ENCODE measurements at regions not wholly inside any gene's neighbourhood (a gene's known extent, or its start where the extent isn't known, plus 50 kb on each side); places are given as distances from the start of the nearest gene placed in this dataset.
"Not testable (repeated sequence)": the region's sequence is repeated elsewhere in the genome, so short reads cannot be mapped to it uniquely, and the experiment has no call there.

GRCh38 chr4:60682901-60683300, 517.2 kb upstream of the ADGRL3 start:
- no peaks in the 10 kb centered on the region for H3K9me3 Mint-ChIP-seq

GRCh38 chr4:60683357-60683756, 516.8 kb upstream of the ADGRL3 start:
- H3K27me3 Mint-ChIP-seq (ENCODE audit: low read depth), result no peaks in the 10 kb centered on the region
- H3K4me1 Mint-ChIP-seq (ENCODE audit: low read depth), result no peaks in the 10 kb centered on the region
- H3K9me3 Mint-ChIP-seq, result no peaks in the 10 kb centered on the region
- H3K4me3 Mint-ChIP-seq, result no peak overlapping the region
- H3K36me3 Mint-ChIP-seq (ENCODE audit: low read depth), result no peaks in the 10 kb centered on the region
- H3K27ac Mint-ChIP-seq, result no peak overlapping the region

More at GRCh38 chr4:60682901-60683300, 517.2 kb upstream of the ADGRL3 start:
- no peaks in the 10 kb centered on the region for H3K4me1 Mint-ChIP-seq (ENCODE audit: low read depth)
- H3K27ac Mint-ChIP-seq, result no peak overlapping the region
- no peaks in the 10 kb centered on the region for H3K36me3 Mint-ChIP-seq (ENCODE audit: low read depth)
- no peak overlapping the region for H3K4me3 Mint-ChIP-seq
- no peaks in the 10 kb centered on the region for H3K27me3 Mint-ChIP-seq (ENCODE audit: low read depth)

- H3K27ac Mint-ChIP-seq, result no peak overlapping the region
Observed at GRCh38 chr4:60683973-60684372, 516.2 kb upstream of the ADGRL3 start.

GRCh38 chr4:60696062-60696461, 504.1 kb upstream of the ADGRL3 start:
- not testable (repeated sequence) for H3K4me3 Mint-ChIP-seq; H3K27ac Mint-ChIP-seq; H3K27me3 Mint-ChIP-seq (ENCODE audit: low read depth); H3K36me3 Mint-ChIP-seq (ENCODE audit: low read depth); H3K4me1 Mint-ChIP-seq (ENCODE audit: low read depth)
- H3K9me3 Mint-ChIP-seq, result peaks cover 24% of the 10 kb centered on the region

More at GRCh38 chr4:60683973-60684372, 516.2 kb upstream of the ADGRL3 start:
- no peak overlapping the region for H3K4me3 Mint-ChIP-seq
- H3K36me3 Mint-ChIP-seq (ENCODE audit: low read depth), result no peaks in the 10 kb centered on the region
- H3K27me3 Mint-ChIP-seq (ENCODE audit: low read depth), result no peaks in the 10 kb centered on the region
- H3K9me3 Mint-ChIP-seq, result no peaks in the 10 kb centered on the region
- H3K4me1 Mint-ChIP-seq (ENCODE audit: low read depth), result no peaks in the 10 kb centered on the region

- Mint-ChIP-seq H3K27me3 (ENCODE audit: low read depth) (no peaks in the 10 kb centered on the region), H3K9me3 (peaks cover 3% of the 10 kb centered on the region), H3K27ac (no peak overlapping the region), H3K4me3 (no peak overlapping the region), H3K4me1 (ENCODE audit: low read depth) (no peaks in the 10 kb centered on the region), H3K36me3 (ENCODE audit: low read depth) (no peaks in the 10 kb centered on the region)
Observed at GRCh38 chr4:60709061-60709460, 491.1 kb upstream of the ADGRL3 start.

- Mint-ChIP-seq H3K36me3 (ENCODE audit: low read depth) (no peaks in the 10 kb centered on the region), H3K4me3 (no peak overlapping the region), H3K4me1 (ENCODE audit: low read depth) (no peaks in the 10 kb centered on the region), H3K27ac (no peak overlapping the region), H3K9me3 (peaks cover 9% of the 10 kb centered on the region), H3K27me3 (ENCODE audit: low read depth) (no peaks in the 10 kb centered on the region)
Observed at GRCh38 chr4:60718874-60719273, 481.3 kb upstream of the ADGRL3 start.

GRCh38 chr4:60721685-60722084, 478.4 kb upstream of the ADGRL3 start:
- Mint-ChIP-seq H3K36me3 (ENCODE audit: low read depth) (no peaks in the 10 kb centered on the region), H3K9me3 (peaks cover 9% of the 10 kb centered on the region), H3K27me3 (ENCODE audit: low read depth) (no peaks in the 10 kb centered on the region), H3K4me3 (no peak overlapping the region), H3K4me1 (ENCODE audit: low read depth) (no peaks in the 10 kb centered on the region), H3K27ac (no peak overlapping the region)

GRCh38 chr4:60723796-60724195, 476.3 kb upstream of the ADGRL3 start:
- no peak overlapping the region for H3K27ac Mint-ChIP-seq
- H3K27me3 Mint-ChIP-seq (ENCODE audit: low read depth), result no peaks in the 10 kb centered on the region
- no peaks in the 10 kb centered on the region for H3K36me3 Mint-ChIP-seq (ENCODE audit: low read depth)
- H3K9me3 Mint-ChIP-seq, result peaks cover 9% of the 10 kb centered on the region
- no peak overlapping the region for H3K4me3 Mint-ChIP-seq
- no peaks in the 10 kb centered on the region for H3K4me1 Mint-ChIP-seq (ENCODE audit: low read depth)

GRCh38 chr4:60724623-60725022, 475.5 kb upstream of the ADGRL3 start:
- Mint-ChIP-seq H3K4me1 (ENCODE audit: low read depth) (no peaks in the 10 kb centered on the region), H3K27me3 (ENCODE audit: low read depth) (no peaks in the 10 kb centered on the region), H3K9me3 (peaks cover 10% of the 10 kb centered on the region), H3K36me3 (ENCODE audit: low read depth) (no peaks in the 10 kb centered on the region), H3K27ac (no peak overlapping the region), H3K4me3 (no peak overlapping the region)

GRCh38 chr4:60726779-60727178, 473.3 kb upstream of the ADGRL3 start:
- peaks cover 6% of the 10 kb centered on the region for H3K9me3 Mint-ChIP-seq
- no peak overlapping the region for H3K4me3 Mint-ChIP-seq
- no peak overlapping the region for H3K27ac Mint-ChIP-seq
- H3K36me3 Mint-ChIP-seq (ENCODE audit: low read depth), result no peaks in the 10 kb centered on the region
- H3K4me1 Mint-ChIP-seq (ENCODE audit: low read depth), result no peaks in the 10 kb centered on the region
- no peaks in the 10 kb centered on the region for H3K27me3 Mint-ChIP-seq (ENCODE audit: low read depth)

GRCh38 chr4:60729194-60729593, 470.9 kb upstream of the ADGRL3 start:
- no peak overlapping the region for H3K4me3 Mint-ChIP-seq
- H3K27me3 Mint-ChIP-seq (ENCODE audit: low read depth), result no peaks in the 10 kb centered on the region
- peaks cover 8% of the 10 kb centered on the region for H3K9me3 Mint-ChIP-seq
- H3K27ac Mint-ChIP-seq, result no peak overlapping the region
- no peaks in the 10 kb centered on the region for H3K4me1 Mint-ChIP-seq (ENCODE audit: low read depth)
- no peaks in the 10 kb centered on the region for H3K36me3 Mint-ChIP-seq (ENCODE audit: low read depth)

- not testable (repeated sequence) for H3K4me1 Mint-ChIP-seq (ENCODE audit: low read depth); H3K4me3 Mint-ChIP-seq; H3K27ac Mint-ChIP-seq; H3K36me3 Mint-ChIP-seq (ENCODE audit: low read depth); H3K27me3 Mint-ChIP-seq (ENCODE audit: low read depth)
- H3K9me3 Mint-ChIP-seq, result peaks cover 11% of the 10 kb centered on the region
Observed at GRCh38 chr4:60729764-60730163, 470.4 kb upstream of the ADGRL3 start.

- Mint-ChIP-seq H3K36me3 (ENCODE audit: low read depth) (no peaks in the 10 kb centered on the region), H3K27ac (no peak overlapping the region), H3K9me3 (peaks cover 17% of the 10 kb centered on the region), H3K4me1 (ENCODE audit: low read depth) (no peaks in the 10 kb centered on the region), H3K27me3 (ENCODE audit: low read depth) (no peaks in the 10 kb centered on the region), H3K4me3 (no peak overlapping the region)
Observed at GRCh38 chr4:60737858-60738257, 462.3 kb upstream of the ADGRL3 start.

- H3K27ac Mint-ChIP-seq, result no peak overlapping the region
- no peaks in the 10 kb centered on the region for H3K36me3 Mint-ChIP-seq (ENCODE audit: low read depth)
- H3K4me3 Mint-ChIP-seq, result no peak overlapping the region
- peaks cover 15% of the 10 kb centered on the region for H3K9me3 Mint-ChIP-seq
- no peaks in the 10 kb centered on the region for H3K27me3 Mint-ChIP-seq (ENCODE audit: low read depth)
- no peaks in the 10 kb centered on the region for H3K4me1 Mint-ChIP-seq (ENCODE audit: low read depth)
Observed at GRCh38 chr4:60743654-60744053, 456.5 kb upstream of the ADGRL3 start.

- Mint-ChIP-seq H3K4me3 (no peak overlapping the region), H3K27me3 (ENCODE audit: low read depth) (no peaks in the 10 kb centered on the region), H3K9me3 (peaks cover 14% of the 10 kb centered on the region), H3K4me1 (ENCODE audit: low read depth) (no peaks in the 10 kb centered on the region), H3K27ac (no peak overlapping the region), H3K36me3 (ENCODE audit: low read depth) (no peaks in the 10 kb centered on the region)
Observed at GRCh38 chr4:60744767-60745166, 455.4 kb upstream of the ADGRL3 start.
